Right cardiac atrium (tissue), 5 donors: ENCODE measurements at regions not wholly inside any gene's neighbourhood (a gene's known extent, or its start where the extent isn't known, plus 50 kb on each side); places are given as distances from the start of the nearest gene placed in this dataset.
"Not testable (repeated sequence)": the region's sequence is repeated elsewhere in the genome, so short reads cannot be mapped to it uniquely, and the experiment has no call there.

Source experiments
- ATAC-seq, 2 donors: fragments of 200-7000 bp; cut with Tn5 transposase; one replicate each; pipeline versions ENCODE4 v1.8.0 to v1.9.1; 2020; ENCODE audit warnings: moderate library complexity in 2 of 2, mild to moderate bottlenecking in 1 of 2
- DNase-seq, 3 donors: peaks; one replicate each; pipeline ENCODE4 v3.0.0-alpha.2; 2020
- H3K27ac ChIP-seq: one replicate; pipeline ENCODE4 v1.5.1; 2013; ENCODE audit warnings: mild to moderate bottlenecking, low read length, control low read depth, moderate library complexity
- H3K27me3 ChIP-seq: one replicate; pipeline ENCODE4 v1.6.1; 2013; ENCODE audit not compliant: control insufficient read depth, insufficient read depth
- H3K4me1 ChIP-seq: one replicate; pipeline ENCODE4 v1.6.1; 2013; ENCODE audit warnings: low read length; ENCODE audit not compliant: control insufficient read depth, insufficient read depth
- H3K4me3 ChIP-seq: one replicate; pipeline ENCODE4 v1.5.1; 2013; ENCODE audit warnings: low read length, control low read depth
- H3K9me3 ChIP-seq: one replicate; pipeline ENCODE4 v1.6.1; 2013; ENCODE audit warnings: low read length; ENCODE audit not compliant: control insufficient read depth
- WGBS: extraction: QIAGEN DNeasy Blood & Tissue Kit; methylation state at CpG from one replicate; pipeline ENCODE4 v1.1.7; 2013; 5-methylcytosine and 5-hydroxymethylcytosine counted together
- intact Hi-C, 4 donors: fragments of 100-400 bp; cut with DNase I; formaldehyde crosslinking; loops; one replicate each; pipeline versions ENCODE4 v1.11.0 to v1.14.0; 2022 to 2023
- donor health status: healthy with polysubstance abuse.
- donor health status: DM: no; HTN: yes; CAD: no.
- donor health status: DM: no; HTN: no; CAD: no.
- donor health status: DM: no; HTN: yes; CAD: no; lungs with severe emphysema.
- donor health status: DM: yes; HTN: yes; CAD: no.

DNA sequence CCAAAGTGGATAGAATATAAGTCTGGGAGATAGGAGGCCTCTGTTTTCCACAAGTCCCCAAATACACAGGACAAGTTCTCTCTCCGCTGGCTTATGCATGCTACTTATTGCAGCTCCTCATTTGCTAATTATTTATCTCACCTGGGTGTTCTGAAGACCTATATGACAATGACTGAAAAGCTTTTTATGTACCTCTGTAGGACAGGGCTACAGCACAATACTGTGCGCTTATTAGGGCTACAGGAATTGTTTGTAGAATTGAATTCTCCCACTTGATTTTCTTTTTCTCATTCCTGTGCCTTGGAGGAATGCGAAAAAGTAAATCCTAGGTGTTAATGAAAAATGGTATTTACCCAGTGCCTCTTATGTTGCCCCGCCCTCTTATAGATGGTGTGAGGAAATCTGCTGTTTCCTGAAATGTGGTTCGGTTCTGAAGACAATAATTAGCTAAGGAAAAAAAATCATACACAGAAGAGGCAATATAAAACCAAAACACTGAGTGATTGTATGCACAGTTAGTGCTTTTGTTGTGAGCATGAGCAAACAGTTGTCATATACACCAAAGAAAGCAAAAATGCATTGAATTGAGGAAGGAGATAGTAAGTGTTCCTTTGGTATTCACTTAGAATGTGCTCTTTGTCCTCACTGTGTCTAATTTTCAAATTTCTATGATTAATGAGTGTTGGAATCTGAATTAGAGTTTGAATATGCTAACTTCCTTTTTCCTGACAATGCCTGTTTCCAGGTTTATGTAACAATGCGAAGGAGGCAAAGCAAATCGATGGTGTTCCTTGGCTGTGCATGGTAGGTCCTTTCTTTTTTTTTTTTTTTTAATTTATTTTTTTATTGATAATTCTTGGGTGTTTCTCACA, 78.7 kb upstream of the PNPT1 start:
- Histone ChIP-seq H3K4me3 (no peak overlapping the region), H3K9me3 (no peaks in the 10 kb centered on the region), H3K27ac (no peak overlapping the region), H3K4me1 (no peaks in the 10 kb centered on the region), H3K27me3 (no peaks in the 10 kb centered on the region)
- ATAC-seq (no peak), DNase-seq (no peak)
- intact Hi-C loops = loop anchor here in 1 of 4 donors (5.0 kb wide), 1 partner anchor 190 kb away; no protein-coding TSS in a partner anchor
- 79% methylated on average over 7 of the region's 7 CpGs for WGBS

DNA sequence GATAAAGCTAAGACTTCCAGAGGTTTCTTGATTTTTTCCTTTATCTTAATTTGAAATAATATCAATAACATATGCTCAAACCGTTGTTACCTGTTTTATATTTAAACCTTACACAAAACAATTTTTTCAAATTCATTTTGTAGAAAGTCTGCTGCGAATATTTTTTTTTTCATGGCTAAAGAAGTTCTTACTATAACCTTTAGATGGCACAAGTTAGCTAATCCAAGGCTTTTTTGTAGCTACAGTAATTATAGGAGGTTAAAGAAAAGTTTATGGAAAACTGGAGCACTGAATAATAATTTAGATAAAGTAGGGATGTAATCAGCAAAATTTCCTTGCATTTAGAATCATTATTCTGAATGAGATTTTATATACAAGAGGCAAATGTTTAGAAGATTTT, 78.0 kb upstream of the PNPT1 start:
- H3K27me3 ChIP-seq = no peaks in the 10 kb centered on the region
- DNase-seq (no peak), ATAC-seq (no peak)
- no peak overlapping the region for H3K27ac ChIP-seq
- H3K9me3 ChIP-seq = no peaks in the 10 kb centered on the region
- 14% methylated on average over 2 of the region's 2 CpGs for WGBS
- no peak overlapping the region for H3K4me3 ChIP-seq
- no peaks in the 10 kb centered on the region for H3K4me1 ChIP-seq
- intact Hi-C loops = loop anchor here in 1 of 4 donors (5.0 kb wide), 1 partner anchor 191 kb away; no protein-coding TSS in a partner anchor

DNA sequence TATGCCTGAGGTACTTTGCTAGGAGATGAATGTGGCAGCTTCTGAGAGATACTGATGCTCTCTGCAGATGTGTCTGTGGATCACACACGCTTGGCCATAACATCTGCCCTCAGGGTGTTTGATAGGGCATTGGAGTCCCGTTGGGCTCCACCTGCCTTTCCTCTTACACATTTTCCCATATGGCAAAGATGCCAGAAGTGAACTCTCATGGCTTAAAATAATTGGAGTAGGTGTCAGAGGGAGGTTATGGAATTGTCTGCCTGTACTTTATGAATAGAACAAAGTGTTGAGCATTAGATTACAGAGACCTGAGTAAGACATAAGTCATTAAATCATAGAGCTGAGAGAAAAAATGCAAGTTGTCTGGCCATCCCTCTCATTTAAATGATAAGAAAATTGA, 75.3 kb upstream of the PNPT1 start:
- 38% methylated on average over 2 of the region's 2 CpGs for WGBS
- no peak for ATAC-seq
- intact Hi-C loops = loop anchor here (5.0 to 10.0 kb wide), 3 partner anchors 193 to 236 kb away; no protein-coding TSS in a partner anchor

DNA sequence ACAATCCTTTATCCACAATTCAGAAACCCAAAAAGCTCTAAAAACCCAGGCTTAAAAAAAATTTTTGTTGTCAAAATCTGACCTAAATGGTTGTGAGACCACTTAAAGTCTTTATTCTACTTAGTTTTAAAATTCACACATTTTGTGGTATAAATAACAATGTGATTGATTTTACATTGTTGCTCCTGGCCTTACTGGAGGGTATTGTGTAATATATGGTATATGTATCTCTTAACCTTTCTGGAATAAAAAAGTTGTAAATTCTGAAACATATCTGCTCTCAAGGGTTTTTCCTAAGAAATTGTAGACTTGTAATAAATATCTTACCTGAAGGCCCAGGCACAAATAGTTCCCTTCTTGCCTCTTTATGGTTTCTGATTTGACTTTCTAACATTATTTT, 73.3 kb upstream of the PNPT1 start:
- no peaks in the 10 kb centered on the region for H3K27me3 ChIP-seq
- ATAC-seq = no peak
- H3K9me3 ChIP-seq = no peaks in the 10 kb centered on the region
- intact Hi-C loops = loop anchor here (5.0 to 10.0 kb wide), 3 partner anchors 195 to 238 kb away; no protein-coding TSS in a partner anchor
- no peaks in the 10 kb centered on the region for H3K4me1 ChIP-seq
- no peak for DNase-seq
- H3K27ac ChIP-seq = no peak overlapping the region
- H3K4me3 ChIP-seq = no peak overlapping the region

More for the DNA sequence above, 75.3 kb upstream of the PNPT1 start:
- Histone ChIP-seq H3K4me3 (no peak overlapping the region), H3K4me1 (no peaks in the 10 kb centered on the region), H3K27me3 (no peaks in the 10 kb centered on the region), H3K27ac (no peak overlapping the region), H3K9me3 (no peaks in the 10 kb centered on the region)
- DNase-seq = no peak

DNA sequence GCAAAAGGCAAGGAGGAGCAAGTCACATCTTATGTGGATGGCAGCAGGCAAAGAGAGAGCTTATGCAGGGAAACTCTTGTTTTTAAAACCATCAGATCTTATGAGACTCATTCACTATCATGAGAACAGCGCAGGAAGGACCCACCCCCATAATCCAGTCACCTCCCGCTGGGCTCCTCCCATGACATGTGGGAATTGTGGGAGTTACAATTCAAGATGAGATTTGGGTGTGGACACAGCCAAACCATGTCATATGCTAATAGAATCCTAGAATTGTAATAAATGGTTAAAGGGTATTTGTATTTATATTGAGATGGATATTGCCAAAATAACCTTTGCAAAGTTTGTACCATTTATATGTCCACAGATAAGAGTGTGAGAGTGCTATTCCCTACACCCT, 72.1 kb upstream of the PNPT1 start:
- H3K27ac ChIP-seq, H3K4me1 ChIP-seq, H3K27me3 ChIP-seq, H3K9me3 ChIP-seq, H3K4me3 ChIP-seq, ATAC-seq, DNase-seq: not testable (repeated sequence)
- intact Hi-C loops = loop anchor here (5.0 to 10.0 kb wide), 3 partner anchors 197 to 239 kb away; no protein-coding TSS in a partner anchor
- 68% methylated on average over 2 of the region's 2 CpGs for WGBS

DNA sequence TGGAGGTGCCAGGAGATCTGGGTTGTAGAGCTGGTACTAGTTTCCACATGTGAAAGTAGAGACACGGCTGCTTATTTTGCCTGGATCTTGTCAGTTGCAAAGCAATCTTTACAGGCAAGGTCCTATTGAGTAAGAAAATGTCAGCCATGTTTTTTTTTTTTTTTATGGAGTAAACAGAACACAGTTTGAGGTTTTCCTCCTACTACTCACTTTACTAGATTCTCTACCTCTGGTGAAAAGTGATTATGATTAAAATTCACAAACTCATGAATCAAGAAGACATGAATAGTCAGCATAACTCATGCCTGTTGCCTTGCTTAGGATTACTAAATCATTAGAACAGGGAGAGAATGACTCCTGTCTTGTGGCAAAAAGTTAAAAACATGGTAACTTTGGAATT, 70.1 kb upstream of the PNPT1 start:
- H3K4me1 ChIP-seq = no peaks in the 10 kb centered on the region
- no peak overlapping the region for H3K4me3 ChIP-seq
- 91% methylated on average over 1 of the region's 1 CpG for WGBS
- H3K9me3 ChIP-seq = no peaks in the 10 kb centered on the region
- intact Hi-C loops = loop anchor here in 2 of 4 donors (10.0 kb wide), 2 partner anchors 201 to 241 kb away; no protein-coding TSS in a partner anchor
- no peak overlapping the region for H3K27ac ChIP-seq
- H3K27me3 ChIP-seq = no peaks in the 10 kb centered on the region
- ATAC-seq (no peak), DNase-seq (no peak)

DNA sequence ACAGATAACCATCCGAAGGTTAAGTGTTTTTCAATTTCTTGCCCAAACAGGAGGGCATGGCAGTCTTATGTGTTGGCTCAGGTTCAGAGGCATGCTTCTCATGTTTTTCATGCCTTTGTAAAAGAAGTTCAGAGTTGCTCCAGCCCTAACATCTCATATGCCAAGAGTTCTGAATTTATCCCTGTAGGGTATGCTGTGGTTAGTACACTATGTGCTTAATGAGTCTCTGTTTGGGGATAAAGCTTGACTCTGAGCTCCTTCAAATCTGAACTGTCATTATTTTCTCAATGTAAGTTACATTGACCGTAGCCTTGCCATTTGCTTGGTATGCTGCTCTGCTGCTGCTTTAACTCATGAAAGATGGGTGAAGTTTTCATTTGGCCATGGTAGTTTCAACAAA, 67.9 kb upstream of the PNPT1 start:
- peak in 1 of 2 donors; percentile 63 for ATAC-seq
- Histone ChIP-seq H3K9me3 (no peaks in the 10 kb centered on the region), H3K4me3 (no peak overlapping the region), H3K27me3 (no peaks in the 10 kb centered on the region), H3K4me1 (no peaks in the 10 kb centered on the region), H3K27ac (no peak overlapping the region)
- DNase-seq = no peak
- intact Hi-C loops = loop anchor here in 2 of 4 donors (10.0 kb wide), 2 partner anchors 203 to 243 kb away; no protein-coding TSS in a partner anchor
- 58% methylated on average over 2 of the region's 2 CpGs for WGBS

DNA sequence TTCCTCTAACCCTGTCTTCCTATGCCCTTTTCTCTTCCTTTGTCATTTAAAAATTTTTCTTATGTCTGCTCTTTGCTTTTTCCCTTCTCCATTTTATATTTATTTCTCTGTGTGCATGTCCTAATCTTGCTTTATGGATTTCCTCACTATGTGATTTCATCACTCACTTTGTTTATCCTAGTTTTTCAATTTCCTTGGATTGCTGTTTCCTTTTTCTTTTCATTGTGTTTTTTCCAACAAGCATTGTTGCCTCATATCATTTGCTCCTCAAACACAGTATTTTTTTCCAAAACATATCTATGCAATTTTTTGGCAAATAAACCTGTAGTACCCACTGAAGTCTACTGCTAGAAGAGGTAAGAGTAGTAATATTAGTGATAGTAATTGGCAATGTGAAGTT, 67.4 kb upstream of the PNPT1 start:
- H3K9me3 ChIP-seq = no peaks in the 10 kb centered on the region
- no peaks in the 10 kb centered on the region for H3K4me1 ChIP-seq
- H3K27me3 ChIP-seq = no peaks in the 10 kb centered on the region
- ATAC-seq = no peak
- intact Hi-C loops = loop anchor here in 2 of 4 donors (10.0 kb wide), 2 partner anchors 204 to 244 kb away; no protein-coding TSS in a partner anchor
- no peak for DNase-seq
- H3K27ac ChIP-seq = no peak overlapping the region
- no peak overlapping the region for H3K4me3 ChIP-seq

DNA sequence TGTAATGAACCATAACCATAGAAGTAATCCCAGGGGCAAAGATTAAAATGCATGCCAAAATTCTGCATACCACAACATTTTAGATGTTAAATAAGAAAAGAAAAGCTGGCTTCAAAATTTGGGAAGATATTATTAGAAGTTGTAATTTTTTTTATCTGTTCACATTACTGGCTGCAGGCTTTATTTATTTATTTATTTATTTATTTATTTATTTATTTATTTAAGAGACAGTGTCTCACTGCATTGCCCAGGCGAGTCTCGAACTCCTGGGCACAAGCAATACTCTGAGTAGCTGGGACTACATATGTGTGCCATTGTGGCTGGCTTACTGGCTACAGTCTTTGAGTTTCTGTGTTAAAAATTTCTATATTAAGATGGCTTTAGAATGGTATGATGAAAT, 66.5 kb upstream of the PNPT1 start:
- ATAC-seq (no peak), DNase-seq (no peak)
- WGBS = 97% methylated on average over 2 of the region's 2 CpGs
- Histone ChIP-seq H3K27ac (no peak overlapping the region), H3K4me1 (no peaks in the 10 kb centered on the region), H3K27me3 (no peaks in the 10 kb centered on the region), H3K9me3 (no peaks in the 10 kb centered on the region), H3K4me3 (no peak overlapping the region)
- intact Hi-C loops = loop anchor here in 2 of 4 donors (10.0 kb wide), 2 partner anchors 205 to 245 kb away; no protein-coding TSS in a partner anchor

DNA sequence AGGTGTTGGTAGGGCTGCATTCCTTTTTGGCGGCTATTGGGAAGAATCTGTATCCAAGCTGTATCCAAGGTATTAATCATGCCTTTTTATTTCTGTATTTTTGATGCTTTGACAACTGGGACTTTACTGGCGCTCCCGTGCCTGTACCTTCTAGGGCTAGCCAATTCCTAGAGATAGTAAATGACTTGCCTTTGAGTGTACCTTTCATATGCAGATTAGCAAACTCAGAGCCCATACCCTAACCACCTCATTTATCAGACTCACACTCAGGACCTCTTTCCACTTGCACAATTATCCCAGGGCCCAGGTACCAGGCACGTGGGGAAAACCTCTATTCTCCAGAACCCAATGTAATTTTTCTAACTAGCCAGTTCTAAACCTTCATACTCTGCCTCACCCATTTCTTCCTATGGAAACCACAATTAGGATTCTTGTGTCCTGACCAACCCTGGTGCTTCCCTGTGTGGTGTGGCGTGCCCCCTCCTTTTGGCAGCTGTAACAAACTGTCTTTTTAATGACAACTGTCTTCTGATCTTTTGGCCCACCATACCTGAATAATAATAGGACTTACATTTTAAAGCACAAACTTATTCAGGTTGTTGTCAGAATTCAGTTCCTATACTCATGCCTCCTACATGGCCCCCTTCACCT, 65.8 kb upstream of the PNPT1 start:
- Histone ChIP-seq H3K9me3 (no peaks in the 10 kb centered on the region), H3K27me3 (no peaks in the 10 kb centered on the region), H3K4me3 (no peak overlapping the region), H3K27ac (no peak overlapping the region), H3K4me1 (no peaks in the 10 kb centered on the region)
- intact Hi-C loops = no loop called here
- ATAC-seq (no peak), DNase-seq (no peak)
- 72% methylated on average over 5 of the region's 5 CpGs for WGBS

DNA sequence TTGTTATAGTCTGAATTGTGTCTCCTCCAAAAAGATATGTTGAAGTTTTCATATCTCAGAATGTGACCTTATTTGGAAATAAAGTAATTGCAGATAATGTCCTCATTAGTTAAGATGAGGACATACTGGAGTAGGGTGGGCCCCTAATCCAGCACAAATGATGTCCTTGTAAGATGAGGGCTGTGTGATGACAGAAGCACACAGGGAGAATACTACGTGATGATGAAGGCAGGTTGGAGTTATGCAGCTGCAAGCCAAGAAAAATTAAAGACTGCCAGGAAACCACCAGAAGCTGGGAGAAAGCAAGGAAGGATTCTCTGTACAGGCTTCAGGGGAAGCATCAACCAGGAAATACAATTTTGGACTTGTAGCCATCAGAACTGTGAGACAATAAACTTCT, 58.3 kb upstream of the PNPT1 start:
- intact Hi-C loops = no loop called here
- 15% methylated on average over 1 of the region's 1 CpG for WGBS

More for the DNA sequence above, 58.3 kb upstream of the PNPT1 start:
- Histone ChIP-seq H3K9me3 (no peaks in the 10 kb centered on the region), H3K4me1 (no peaks in the 10 kb centered on the region), H3K27ac (no peak overlapping the region), H3K4me3 (no peak overlapping the region), H3K27me3 (no peaks in the 10 kb centered on the region)
- peak in 1 of 2 donors; percentile 40 for ATAC-seq
- DNase-seq = no peak
